Motor neuron (in vitro differentiated cells): ENCODE measurements at regions not wholly inside any gene's neighbourhood (a gene's known extent, or its start where the extent isn't known, plus 50 kb on each side); places are given as distances from the start of the nearest gene placed in this dataset.
"Not testable (repeated sequence)": the region's sequence is repeated elsewhere in the genome, so short reads cannot be mapped to it uniquely, and the experiment has no call there.

Source experiments
- ATAC-seq, 8 experiments: fragments of 200-7000 bp; cut with Tn5 transposase; replicated peaks in 6 of 8; 2 replicates each; pipeline ENCODE4 v1.8.0; 2021; ENCODE audit warnings: mild to moderate bottlenecking in 8 of 8, moderate library complexity in 8 of 8
- H3K27ac ChIP-seq, 2 donors: fragments of 250-450 bp; sonication (Bioruptor Pico); 2 replicates each; pipeline ENCODE4 v1.9.0; 2021; ENCODE audit warnings: antibody characterized with exemption in 2 of 2, mild to moderate bottlenecking in 2 of 2, moderate library complexity in 1 of 2
- H3K4me1 ChIP-seq, 2 donors: fragments of 250-450 bp; sonication (Bioruptor Pico); replicated peaks in 1 of 2; 2 replicates each; pipeline ENCODE4 v1.6.1; 2021; ENCODE audit warnings: antibody characterized with exemption in 2 of 2, mild to moderate bottlenecking in 2 of 2, moderate library complexity in 1 of 2
- H3K4me3 ChIP-seq, 5 donors: fragments of 250-450 bp; sonication (Bioruptor Pico); 2 replicates each; pipeline ENCODE4 v1.9.0; 2021; ENCODE audit warnings: antibody characterized with exemption in 5 of 5, mild to moderate bottlenecking in 5 of 5, moderate library complexity in 4 of 5
- WGBS, 10 experiments: fragments of 450-650 bp; shearing (Covaris generic); methylation state at CpG; one replicate each; pipeline ENCODE4 v1.0.0; 2022; 5-methylcytosine and 5-hydroxymethylcytosine counted together
- in situ Hi-C, 9 experiments: fragments of 400-800 bp; cut with MboI; loops; one replicate each; pipeline ENCODE4 v1.15.0; 2021; ENCODE audit warnings: low sequenced_read_pairs in 9 of 9, low pct_unique_long_range_greater_than_20kb in 2 of 9; ENCODE audit not compliant: unreplicated experiment in 9 of 9

DNA sequence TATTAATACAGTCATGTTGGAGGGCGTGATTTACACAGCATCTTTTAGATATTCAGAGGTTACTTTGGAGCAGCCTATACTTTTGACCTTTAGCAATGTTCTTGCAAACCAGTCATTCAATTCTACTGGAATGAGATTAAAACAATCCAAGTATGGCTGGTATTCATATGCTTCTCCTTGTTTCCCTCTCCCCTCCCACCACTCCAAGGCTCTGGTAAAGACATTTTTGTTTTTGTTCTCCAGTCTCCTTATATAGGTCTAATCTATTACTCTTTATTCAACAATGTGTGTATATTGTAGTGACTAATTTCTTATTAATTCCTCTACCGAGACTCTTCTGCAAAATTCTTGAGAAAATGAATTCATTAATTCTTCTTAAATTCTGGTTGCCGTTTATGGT lies 465.1 kb upstream of the ZNF337 start:
- in situ Hi-C loops: not testable (repeated sequence)

DNA sequence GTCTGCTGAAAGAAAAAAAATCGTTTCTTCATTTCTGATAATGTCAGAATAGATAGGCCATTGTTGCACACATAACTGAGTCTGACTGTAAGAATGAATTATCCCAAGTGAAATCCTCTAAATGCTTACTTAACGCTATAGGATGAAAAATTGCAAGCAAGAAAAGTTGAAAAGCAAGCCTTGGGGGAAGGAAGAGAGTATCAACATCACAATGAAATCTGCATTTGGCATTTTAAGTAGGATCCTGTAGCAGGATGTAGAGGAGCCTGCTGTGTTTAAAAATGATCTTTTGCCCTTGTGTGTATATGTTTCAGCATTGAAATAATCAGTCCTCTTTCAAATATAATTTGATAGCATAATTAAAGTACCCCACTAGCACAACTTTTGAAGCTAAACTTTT lies 464.3 kb upstream of the ZNF337 start:
- H3K4me3 ChIP-seq, in situ Hi-C loops, ATAC-seq, H3K27ac ChIP-seq, H3K4me1 ChIP-seq: not testable (repeated sequence)
- WGBS, 10 experiments: 0 to 31% (median 10%) methylated on average over 1 to 2 of the region's 2 CpGs; no CpG with 5 or more reads in 2 of the 10 experiments

More for the DNA sequence above, 465.1 kb upstream of the ZNF337 start:
- not testable (repeated sequence) for H3K4me3 ChIP-seq, H3K4me1 ChIP-seq, H3K27ac ChIP-seq
- WGBS, 10 experiments: 79 to 100% (median 86%) methylated on average over 1 to 3 of the region's 3 CpGs
- ATAC-seq: peak in 1 of 8 experiments; percentile 33

DNA sequence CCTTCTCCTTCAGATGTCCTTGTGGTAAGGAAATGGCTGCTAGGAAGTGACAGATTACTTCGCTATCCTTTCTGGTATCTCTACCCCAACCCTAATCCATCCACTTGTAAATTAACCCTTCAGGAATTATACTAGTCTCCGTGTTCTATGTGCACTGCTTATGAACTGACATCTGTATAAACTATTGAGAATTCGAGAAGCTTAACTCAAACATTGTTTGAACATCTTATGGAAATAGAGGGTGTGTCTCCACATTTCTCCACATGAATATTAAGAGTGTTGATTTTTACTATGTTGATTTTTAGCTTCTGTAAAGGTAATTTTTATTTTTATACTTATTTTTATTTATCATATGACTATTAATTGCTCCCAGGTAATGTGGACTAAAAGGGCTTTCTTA lies 457.6 kb upstream of the ZNF337 start:
- 0 to 100% (median 57%) methylated on average over 1 to 3 of the region's 3 CpGs; no CpG with 5 or more reads in 1 of the 10 experiments for WGBS, 10 experiments
- in situ Hi-C loops: no loop called here
- H3K4me3 ChIP-seq: no peak overlapping the region
- no peaks in the 10 kb centered on the region for H3K4me1 ChIP-seq
- H3K27ac ChIP-seq: no peak overlapping the region
- ATAC-seq: peak in 3 of 8 experiments; percentile 41 to 89 (median 70)

DNA sequence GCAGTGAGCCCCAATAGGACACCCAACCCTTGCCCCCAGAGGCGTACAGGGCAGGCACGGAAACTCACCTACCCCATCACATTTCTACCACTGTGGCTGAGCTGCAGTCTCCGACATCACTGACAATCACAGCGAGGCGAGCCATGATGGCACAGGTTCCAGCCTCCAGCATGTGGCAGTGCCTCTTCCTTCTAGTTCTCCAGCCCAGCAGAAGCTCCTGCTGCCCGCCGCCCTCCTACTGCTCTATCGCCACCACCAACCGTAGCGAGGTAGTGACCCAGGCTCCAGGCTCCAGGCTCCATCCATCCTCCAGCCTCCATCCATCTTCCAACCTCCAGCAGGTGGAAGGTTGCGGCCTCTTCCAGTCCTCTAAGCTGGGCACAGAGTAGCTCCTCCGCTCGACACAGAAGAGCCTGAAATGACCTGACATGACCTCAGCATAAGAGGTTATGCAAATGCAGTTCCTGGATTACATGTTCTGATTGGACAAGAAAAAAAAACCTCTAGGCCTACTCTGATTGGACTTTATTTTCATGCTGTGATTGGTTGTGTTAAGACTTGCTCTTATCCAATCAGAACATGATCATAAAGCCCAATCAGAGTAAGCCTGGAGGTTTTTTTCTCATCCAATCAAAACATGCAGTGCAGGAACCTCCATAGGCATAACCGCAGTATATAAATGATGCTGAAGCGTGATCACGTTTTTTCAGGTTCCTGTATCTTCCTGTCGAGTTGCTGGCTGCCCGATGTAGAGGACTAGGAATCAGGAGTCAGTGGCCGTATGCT lies 438.9 kb upstream of the ZNF337 start:
- H3K4me1 ChIP-seq: no peaks in the 10 kb centered on the region
- 40 to 100% (median 88%) methylated on average over 1 to 9 of the region's 19 CpGs; no CpG with 5 or more reads in 1 of the 10 experiments for WGBS, 10 experiments
- no peak for ATAC-seq
- H3K4me3 ChIP-seq: no peak overlapping the region
- in situ Hi-C loops: no loop called here
- H3K27ac ChIP-seq: no peak overlapping the region

DNA sequence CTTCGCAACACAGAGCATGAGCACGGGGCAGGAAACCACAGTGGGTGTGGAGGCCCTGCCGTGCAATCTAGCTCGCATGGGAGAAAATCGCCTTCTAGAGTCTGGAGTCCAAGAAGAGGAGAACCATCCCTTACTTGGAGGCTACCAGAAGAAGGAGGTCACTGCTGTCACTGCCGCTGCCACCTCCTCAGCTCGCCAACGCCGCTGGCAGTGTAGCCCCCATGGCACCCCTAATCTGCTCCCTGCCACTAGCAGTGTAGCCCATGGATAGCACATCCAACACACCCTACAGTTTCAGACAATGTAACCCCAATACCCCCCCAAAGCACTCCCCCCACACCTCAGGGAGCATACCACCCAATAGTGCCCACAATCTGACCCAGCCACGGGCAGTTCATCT lies 438.0 kb upstream of the ZNF337 start:
- H3K4me1 ChIP-seq: no peaks in the 10 kb centered on the region
- no peak for ATAC-seq
- H3K27ac ChIP-seq: no peak overlapping the region
- in situ Hi-C loops: no loop called here
- H3K4me3 ChIP-seq: no peak overlapping the region
- 40 to 100% (median 92%) methylated on average over 1 to 2 of the region's 10 CpGs; no CpG with 5 or more reads in 7 of the 10 experiments for WGBS, 10 experiments

DNA sequence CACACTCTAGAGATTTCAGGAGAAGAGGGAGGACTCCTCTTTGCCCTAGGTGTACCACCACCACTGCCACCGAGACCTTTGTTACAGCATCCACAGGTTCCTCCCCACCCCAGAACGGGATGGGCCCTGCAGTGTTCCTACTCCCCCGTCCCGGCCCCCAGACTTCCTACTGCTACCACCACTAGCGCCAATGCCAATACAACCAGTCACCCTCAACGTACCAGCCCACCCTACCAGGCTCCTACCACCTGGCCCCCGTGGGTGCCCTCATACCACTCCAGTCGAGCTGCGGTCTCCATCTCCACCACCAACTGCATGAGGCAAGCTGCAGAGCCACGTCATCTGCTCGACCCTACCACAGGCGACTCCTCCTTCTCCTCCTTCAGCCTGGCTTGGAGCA lies 437.1 kb upstream of the ZNF337 start:
- H3K4me3 ChIP-seq, H3K27ac ChIP-seq, H3K4me1 ChIP-seq, ATAC-seq, in situ Hi-C loops: not testable (repeated sequence)
- WGBS, 10 experiments: 10 to 90% (median 80%) methylated on average over 2 of the region's 12 CpGs; no CpG with 5 or more reads in 7 of the 10 experiments

DNA sequence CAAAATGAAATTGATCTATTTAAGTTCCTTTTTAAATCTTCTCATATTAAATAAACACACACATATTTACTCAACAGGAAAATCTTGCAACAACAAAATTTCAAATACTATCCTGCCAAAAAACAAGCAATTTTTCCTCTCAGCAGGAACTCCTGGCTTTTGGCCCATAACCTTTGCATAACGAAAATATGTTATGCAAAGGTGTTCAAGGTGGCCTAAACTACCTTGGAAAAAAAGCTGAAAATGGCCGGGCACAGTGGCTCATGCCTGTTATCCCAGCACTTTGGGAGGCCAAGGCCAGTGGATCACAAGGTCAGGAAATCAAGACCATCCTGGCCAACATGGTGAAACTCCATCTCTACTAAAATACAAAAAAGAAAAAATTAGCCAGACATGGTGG lies 424.3 kb upstream of the ZNF337 start:
- 50 to 100% (median 82%) methylated on average over 1 to 2 of the region's 2 CpGs; no CpG with 5 or more reads in 6 of the 10 experiments for WGBS, 10 experiments
- in situ Hi-C loops, H3K4me3 ChIP-seq, H3K27ac ChIP-seq, ATAC-seq, H3K4me1 ChIP-seq: not testable (repeated sequence)

DNA sequence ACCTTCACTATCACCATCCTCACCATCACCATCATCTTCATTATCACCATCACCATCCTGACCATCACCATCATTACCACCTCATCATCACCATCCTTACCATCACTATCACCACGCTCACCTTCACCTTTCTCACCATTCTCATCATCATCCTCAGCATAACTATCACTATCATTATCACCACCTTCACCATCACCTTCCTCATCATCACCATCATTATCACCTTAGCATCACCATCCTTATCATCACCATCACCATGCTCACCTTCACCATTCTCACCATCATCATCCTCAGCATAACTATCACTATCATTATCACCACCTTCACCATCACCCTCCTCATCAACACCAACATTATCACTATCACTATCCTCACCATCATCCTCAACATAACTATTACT lies 397.8 kb upstream of the ZNF337 start:
- WGBS, 10 experiments: 0 to 80% (median 50%) methylated on average over 1 of the region's 1 CpG; no CpG with 5 or more reads in 1 of the 10 experiments
- in situ Hi-C loops, H3K27ac ChIP-seq, H3K4me1 ChIP-seq, H3K4me3 ChIP-seq, ATAC-seq: not testable (repeated sequence)

DNA sequence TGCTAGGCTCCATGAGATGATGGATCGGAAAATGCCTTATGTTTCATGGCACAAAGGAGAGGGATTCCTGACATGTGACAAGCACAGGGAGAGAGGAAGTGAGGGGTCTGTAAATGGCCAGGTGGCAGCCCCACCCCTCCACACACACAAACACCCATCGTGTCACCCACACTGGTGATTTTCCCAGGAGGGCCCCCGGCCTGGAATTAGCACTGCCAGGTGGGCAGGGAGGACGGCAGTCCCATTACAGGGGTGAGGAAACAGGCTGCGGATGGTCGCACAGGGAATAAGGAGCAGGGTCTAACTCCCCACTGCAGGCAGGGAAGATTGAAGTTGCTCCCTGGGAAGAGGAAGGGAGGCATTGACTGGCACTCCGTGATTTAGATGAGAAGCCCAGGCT lies 395.3 kb upstream of the ZNF337 start:
- in situ Hi-C loops, ATAC-seq, H3K4me1 ChIP-seq, H3K27ac ChIP-seq, H3K4me3 ChIP-seq: not testable (repeated sequence)
- WGBS, 10 experiments: 24 to 90% (median 75%) methylated on average over 2 to 4 of the region's 7 CpGs; no CpG with 5 or more reads in 5 of the 10 experiments

DNA sequence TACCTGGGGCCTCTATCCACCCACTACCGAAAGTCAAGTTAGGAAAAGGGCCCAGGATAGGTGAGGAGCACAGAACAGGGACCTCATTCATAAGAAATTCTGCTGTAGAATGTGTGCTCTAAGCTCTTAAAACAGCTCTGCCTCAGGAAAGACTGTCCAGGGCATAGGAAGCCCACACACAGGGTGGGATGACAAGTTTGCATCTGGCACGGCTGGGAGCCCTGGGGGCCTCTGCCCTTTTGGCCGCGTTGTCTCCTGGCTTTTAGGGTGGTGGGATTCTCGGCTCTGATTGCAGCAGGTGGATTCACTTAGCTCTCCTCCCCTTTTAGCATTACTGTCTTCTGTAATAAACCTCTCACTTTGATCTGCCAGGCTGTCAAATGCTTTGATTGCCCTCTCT lies 389.5 kb upstream of the ZNF337 start:
- H3K27ac ChIP-seq, H3K4me1 ChIP-seq, H3K4me3 ChIP-seq, in situ Hi-C loops, ATAC-seq: not testable (repeated sequence)
- no CpG with 5 or more reads among the region's 5 CpGs for WGBS, 10 experiments

DNA sequence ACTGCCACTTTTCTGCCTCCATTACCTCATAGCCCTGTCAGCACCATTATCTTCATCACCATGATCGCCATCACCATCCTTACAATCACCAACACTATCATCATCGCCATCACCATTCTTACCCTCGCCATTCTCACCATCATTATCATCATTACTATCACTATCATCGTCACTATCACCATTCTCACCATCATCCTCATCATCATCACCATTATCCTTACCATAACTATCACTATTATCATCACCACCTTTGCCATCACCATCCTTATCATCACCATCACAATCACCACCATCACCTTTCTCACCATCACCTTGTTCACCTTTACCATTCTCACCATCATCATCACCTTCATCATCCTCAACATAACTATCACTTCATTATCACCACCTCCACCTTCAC lies 377.3 kb upstream of the ZNF337 start:
- ATAC-seq, H3K27ac ChIP-seq, in situ Hi-C loops, H3K4me1 ChIP-seq, H3K4me3 ChIP-seq: not testable (repeated sequence)
- WGBS, 10 experiments: 10 to 84% (median 58%) methylated on average over 2 to 4 of the region's 4 CpGs; no CpG with 5 or more reads in 1 of the 10 experiments

DNA sequence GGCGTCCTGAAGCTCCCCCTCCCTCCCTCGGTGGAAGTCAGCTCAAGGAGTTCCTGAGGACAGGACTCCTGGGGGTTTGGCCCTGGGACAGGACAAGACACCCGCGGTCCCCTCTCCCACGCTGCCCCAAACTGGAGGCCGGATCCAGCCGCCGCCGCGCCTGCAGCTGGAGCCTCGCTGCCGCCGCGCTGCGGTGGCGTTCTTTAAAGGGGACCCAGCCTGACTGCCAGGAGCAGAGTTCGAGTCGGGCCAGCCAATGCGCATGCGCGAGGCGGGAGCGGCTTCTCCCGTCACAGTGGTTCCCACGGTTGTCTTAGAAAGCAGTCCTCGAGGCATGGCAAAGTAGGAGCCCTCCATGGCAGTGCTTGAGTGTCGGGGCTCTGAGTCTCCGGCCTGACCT lies 362.7 kb upstream of the ZNF337 start:
- no CpG with 5 or more reads among the region's 28 CpGs for WGBS, 10 experiments
- H3K4me1 ChIP-seq, H3K27ac ChIP-seq, H3K4me3 ChIP-seq, ATAC-seq, in situ Hi-C loops: not testable (repeated sequence)

DNA sequence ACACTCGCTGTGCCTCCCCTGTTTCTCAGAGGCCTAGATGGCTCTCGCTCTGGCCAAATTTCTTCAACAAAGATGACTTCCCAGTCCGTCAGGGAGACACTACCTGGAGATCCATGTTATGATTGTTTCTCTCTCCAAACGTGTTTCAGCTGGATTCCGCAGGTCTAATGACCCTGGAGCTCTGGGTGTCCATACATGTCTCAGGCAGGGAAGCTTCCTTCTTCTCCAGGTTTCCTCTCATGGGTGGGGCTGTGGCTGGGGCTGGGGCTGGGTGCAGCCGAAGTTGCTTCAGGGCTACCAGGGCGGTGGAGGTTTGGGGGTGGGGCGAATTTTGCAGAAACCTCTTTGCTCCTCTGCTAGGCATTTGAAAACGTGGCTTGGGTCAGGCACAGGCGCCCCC lies 361.8 kb upstream of the ZNF337 start:
- ATAC-seq, H3K4me1 ChIP-seq, H3K27ac ChIP-seq, in situ Hi-C loops, H3K4me3 ChIP-seq: not testable (repeated sequence)
- no CpG with 5 or more reads among the region's 10 CpGs for WGBS, 10 experiments
